Hematopoietic multipotent progenitor cell treated with erythropoietin and hydrocortisone succinate and interleukin-3 and kit ligand, for 15 days (in vitro differentiated cells): ENCODE measurements at regions not wholly inside any gene's neighbourhood (a gene's known extent, or its start where the extent isn't known, plus 50 kb on each side); places are given as distances from the start of the nearest gene placed in this dataset.
"Not testable (repeated sequence)": the region's sequence is repeated elsewhere in the genome, so short reads cannot be mapped to it uniquely, and the experiment has no call there.

Source experiments
- DNase-seq: peaks from one replicate; pipeline ENCODE4 v3.0.0-alpha.2; 2015; ENCODE audit warnings: low spot score

GRCh38 chr4:117691572-117692351 is 342.5 kb upstream of the NDST3 start:
- no peak for DNase-seq

GRCh38 chr4:117692538-117692937 is 341.7 kb upstream of the NDST3 start:
- no peak for DNase-seq

GRCh38 chr4:117699595-117699994 is 334.7 kb upstream of the NDST3 start:
- DNase-seq: no peak

- no peak for DNase-seq
Measured at GRCh38 chr4:117700111-117700892, 334.0 kb upstream of the NDST3 start.

- DNase-seq: no peak
Measured at GRCh38 chr4:117702353-117702752, 331.9 kb upstream of the NDST3 start.

- DNase-seq: no peak
Measured at GRCh38 chr4:117704721-117705120, 329.6 kb upstream of the NDST3 start.

GRCh38 chr4:117740736-117741135 is 293.6 kb upstream of the NDST3 start:
- DNase-seq: no peak

- DNase-seq: not testable (repeated sequence)
Measured at GRCh38 chr4:117745379-117745778, 288.9 kb upstream of the NDST3 start.

GRCh38 chr4:117755438-117755837 is 278.8 kb upstream of the NDST3 start:
- DNase-seq: no peak

- DNase-seq: no peak
Measured at GRCh38 chr4:117768610-117769009, 265.7 kb upstream of the NDST3 start.

- no peak for DNase-seq
Measured at GRCh38 chr4:117770269-117771102, 263.8 kb upstream of the NDST3 start.

- DNase-seq: no peak
Measured at GRCh38 chr4:117771647-117772337, 262.5 kb upstream of the NDST3 start.

GRCh38 chr4:117773064-117773936 is 261.0 kb upstream of the NDST3 start:
- no peak for DNase-seq

- no peak for DNase-seq
Measured at GRCh38 chr4:117777721-117778120, 256.6 kb upstream of the NDST3 start.

- DNase-seq: no peak
Measured at GRCh38 chr4:117783716-117784115, 250.6 kb upstream of the NDST3 start.

- DNase-seq: no peak
Measured at GRCh38 chr4:117784266-117784665, 250.0 kb upstream of the NDST3 start.

GRCh38 chr4:117786566-117786965 is 247.7 kb upstream of the NDST3 start:
- DNase-seq: no peak

GRCh38 chr4:117793845-117794480 is 240.3 kb upstream of the NDST3 start:
- no peak for DNase-seq

- no peak for DNase-seq
Measured at GRCh38 chr4:117796677-117797076, 237.6 kb upstream of the NDST3 start.

- no peak for DNase-seq
Measured at GRCh38 chr4:117800636-117801035, 233.7 kb upstream of the NDST3 start.
